ENCODE measurements at regions not wholly inside any gene's neighbourhood (a gene's known extent, or its start where the extent isn't known, plus 50 kb on each side); places are given as distances from the start of the nearest gene placed in this dataset.

GRCh38 chr10:65301181-65301580, 1624.7 kb upstream of the LRRTM3 start:
- TF ChIP-seq, protein P1, sequence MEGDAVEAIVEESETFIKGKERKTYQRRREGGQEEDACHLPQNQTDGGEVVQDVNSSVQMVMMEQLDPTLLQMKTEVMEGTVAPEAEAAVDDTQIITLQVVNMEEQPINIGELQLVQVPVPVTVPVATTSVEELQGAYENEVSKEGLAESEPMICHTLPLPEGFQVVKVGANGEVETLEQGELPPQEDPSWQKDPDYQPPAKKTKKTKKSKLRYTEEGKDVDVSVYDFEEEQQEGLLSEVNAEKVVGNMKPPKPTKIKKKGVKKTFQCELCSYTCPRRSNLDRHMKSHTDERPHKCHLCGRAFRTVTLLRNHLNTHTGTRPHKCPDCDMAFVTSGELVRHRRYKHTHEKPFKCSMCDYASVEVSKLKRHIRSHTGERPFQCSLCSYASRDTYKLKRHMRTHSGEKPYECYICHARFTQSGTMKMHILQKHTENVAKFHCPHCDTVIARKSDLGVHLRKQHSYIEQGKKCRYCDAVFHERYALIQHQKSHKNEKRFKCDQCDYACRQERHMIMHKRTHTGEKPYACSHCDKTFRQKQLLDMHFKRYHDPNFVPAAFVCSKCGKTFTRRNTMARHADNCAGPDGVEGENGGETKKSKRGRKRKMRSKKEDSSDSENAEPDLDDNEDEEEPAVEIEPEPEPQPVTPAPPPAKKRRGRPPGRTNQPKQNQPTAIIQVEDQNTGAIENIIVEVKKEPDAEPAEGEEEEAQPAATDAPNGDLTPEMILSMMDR (conservative IDR thresholded peaks at IDR 0.05; ENCODE audit: low read depth, low read length) = no peak
- TF ChIP-seq EZH2 (IDR thresholded peaks at IDR 0.05; ENCODE audit: borderline replicate concordance, low read depth, low read length, poor library complexity, severe bottlenecking) = no peak

Data from A673 (cell line).